Hepatocyte (in vitro differentiated cells): ENCODE measurements at regions not wholly inside any gene's neighbourhood (a gene's known extent, or its start where the extent isn't known, plus 50 kb on each side); places are given as distances from the start of the nearest gene placed in this dataset.

Experiments
- CTCF ChIP-seq: fragments of 200-600 bp; sonication (generic); IDR thresholded peaks from 2 replicates; pipeline ENCODE4 v1.5.1; 2016; ENCODE audit warnings: antibody characterized with exemption, mild to moderate bottlenecking; ENCODE audit not compliant: poor library complexity
- EZH2 ChIP-seq: fragments of 200-600 bp; sonication (generic); IDR thresholded peaks from 2 replicates; pipeline ENCODE4 v1.6.1; 2016; ENCODE audit warnings: antibody characterized with exemption, mild to moderate bottlenecking, borderline replicate concordance

GRCh38 chr1:38500352-38500751 is 359.2 kb downstream of the RRAGC start:
- TF ChIP-seq CTCF (peak; percentile 5), EZH2 (no peak)
